Left cardiac atrium (tissue), 4 donors: ENCODE measurements at regions not wholly inside any gene's neighbourhood (a gene's known extent, or its start where the extent isn't known, plus 50 kb on each side); places are given as distances from the start of the nearest gene placed in this dataset.
"Not testable (repeated sequence)": the region's sequence is repeated elsewhere in the genome, so short reads cannot be mapped to it uniquely, and the experiment has no call there.

Experiments used
- ATAC-seq, 2 donors: fragments of 200-7000 bp; cut with Tn5 transposase; one replicate each; pipeline ENCODE4 v1.9.1; 2020; ENCODE audit warnings: mild to moderate bottlenecking in 2 of 2, moderate library complexity in 2 of 2
- DNase-seq: peaks from one replicate; pipeline ENCODE4 v3.0.0-alpha.2; 2020
- intact Hi-C, 2 donors: fragments of 100-400 bp; cut with DNase I; formaldehyde crosslinking; loops; one replicate each; pipeline versions ENCODE4 v1.14.1 to v1.15.1; 2022 to 2023
- donor health status: DM: no; HTN: yes; CAD: no.
- donor health status: DM: no; HTN: yes; CAD: no; lungs with severe emphysema.
- donor health status: DM: yes; HTN: yes; CAD: no.
- donor health status: Dilated cardiomyopathy.

DNA sequence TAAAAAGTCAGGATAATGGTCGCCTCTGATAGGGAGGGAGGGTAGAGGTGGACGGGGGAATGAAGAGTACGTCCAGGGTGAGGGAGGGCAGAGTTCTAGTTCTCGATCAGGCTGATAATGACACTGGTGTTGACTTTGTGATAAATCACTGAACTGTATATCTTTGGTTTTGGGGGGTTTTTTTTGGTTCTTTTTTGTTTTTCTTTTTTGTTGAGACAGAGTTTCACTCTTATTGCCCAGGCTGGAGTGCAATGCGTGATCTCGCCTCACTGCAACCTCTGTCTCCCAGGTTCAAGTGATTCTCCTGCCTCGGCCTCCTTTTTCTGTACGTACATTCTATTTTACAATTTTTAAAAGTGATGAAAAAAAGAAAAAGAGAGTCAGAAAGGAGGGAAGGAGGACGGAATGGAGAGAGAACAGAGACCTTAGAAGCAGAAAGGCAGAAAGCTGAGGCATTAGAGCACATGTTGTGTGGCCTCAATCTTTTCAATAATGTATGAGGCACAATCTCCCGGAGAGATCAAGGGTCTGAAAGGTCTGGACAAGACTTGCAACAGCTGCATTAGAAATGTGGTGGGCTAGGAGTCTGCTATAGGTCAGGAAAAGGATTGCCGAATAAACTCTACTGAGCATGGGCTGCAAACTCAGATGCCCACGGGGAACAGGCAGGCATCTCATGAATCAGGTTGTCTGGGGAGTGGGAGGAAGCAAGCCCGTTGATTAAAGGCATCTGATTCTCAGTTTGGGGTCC, 174.8 kb downstream of the TOMM20 start:
- DNase-seq (no peak), ATAC-seq (no peak)
- intact Hi-C loops = no loop called here

DNA sequence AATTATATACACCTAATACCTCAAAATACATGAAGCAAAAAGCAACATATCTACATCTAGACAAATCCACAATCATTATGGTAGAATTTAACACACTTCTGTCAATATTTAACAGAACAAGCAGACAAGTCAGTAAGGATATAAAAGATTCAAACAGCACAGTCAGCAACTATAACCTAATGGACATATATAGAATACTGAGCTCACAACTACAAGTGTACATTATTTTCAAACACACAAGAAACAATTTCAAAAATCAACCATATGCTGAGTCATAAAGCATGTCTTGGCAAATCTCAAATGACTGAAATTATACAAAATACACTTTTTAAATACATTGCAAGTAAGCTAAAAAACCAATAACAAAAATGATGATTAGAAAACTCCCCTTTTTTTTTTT, 178.0 kb downstream of the TOMM20 start:
- no peak for ATAC-seq
- DNase-seq = no peak
- intact Hi-C loops = no loop called here

DNA sequence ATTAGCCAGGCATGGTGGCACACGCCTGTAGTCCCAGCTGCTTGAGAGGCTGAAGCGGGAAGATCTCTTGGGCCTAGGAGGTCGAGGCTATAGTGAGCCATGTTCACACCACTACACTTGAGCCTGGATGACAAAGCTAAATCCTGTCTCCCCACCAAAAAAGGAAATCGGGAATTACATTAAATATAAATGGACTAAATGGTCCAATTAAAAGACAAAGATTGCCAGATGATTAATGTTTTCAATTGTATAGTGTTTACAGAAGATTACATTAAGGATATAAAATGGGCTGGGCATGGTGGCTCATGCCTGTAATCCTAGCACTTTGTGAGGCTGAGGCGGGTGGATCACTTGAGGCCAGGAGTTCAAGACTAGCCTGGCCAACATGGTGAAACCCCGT, 179.1 kb downstream of the TOMM20 start:
- DNase-seq, intact Hi-C loops, ATAC-seq: not testable (repeated sequence)

DNA sequence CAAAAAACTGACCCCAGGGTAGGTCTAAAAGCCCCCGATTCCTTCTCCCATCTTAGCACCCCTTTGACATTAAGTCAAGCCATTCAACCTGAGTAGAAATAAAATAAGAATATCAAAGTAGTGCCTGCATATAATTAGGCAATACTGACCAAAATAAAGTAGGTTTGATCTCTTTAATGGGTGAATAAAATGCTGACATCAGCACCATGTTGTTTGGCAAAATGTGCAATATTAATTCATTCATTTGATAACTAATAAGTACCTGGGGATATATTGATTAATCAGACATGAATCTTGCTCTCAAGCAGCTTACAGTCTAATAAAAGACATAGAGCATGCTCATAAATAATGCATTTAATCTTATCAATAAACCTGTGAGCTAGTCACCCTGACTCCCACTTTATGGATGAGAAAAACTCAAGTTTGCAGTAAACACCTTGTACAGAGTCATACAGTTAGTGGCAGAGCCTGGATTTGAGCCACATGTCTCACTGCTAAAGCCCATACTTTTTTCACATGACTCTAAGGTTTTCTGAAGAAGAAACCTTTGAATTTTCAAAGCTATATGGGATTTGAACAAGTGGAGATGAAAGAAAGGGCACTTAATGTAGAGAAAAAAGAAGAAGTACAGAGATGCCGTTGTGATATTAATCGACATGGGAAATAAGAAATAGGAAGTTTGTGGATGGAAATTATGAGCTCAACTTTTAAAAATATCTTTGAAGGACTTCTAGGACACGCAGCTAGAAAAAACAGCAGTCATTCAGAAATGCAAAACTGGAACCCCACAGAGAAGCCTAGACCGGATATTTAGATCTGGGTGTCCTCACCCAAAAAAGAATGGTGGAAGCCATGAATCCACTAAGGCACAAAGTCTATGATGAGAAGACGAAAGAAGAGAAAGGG, 183.9 kb downstream of the TOMM20 start:
- DNase-seq = no peak
- no peak for ATAC-seq
- intact Hi-C loops = no loop called here

DNA sequence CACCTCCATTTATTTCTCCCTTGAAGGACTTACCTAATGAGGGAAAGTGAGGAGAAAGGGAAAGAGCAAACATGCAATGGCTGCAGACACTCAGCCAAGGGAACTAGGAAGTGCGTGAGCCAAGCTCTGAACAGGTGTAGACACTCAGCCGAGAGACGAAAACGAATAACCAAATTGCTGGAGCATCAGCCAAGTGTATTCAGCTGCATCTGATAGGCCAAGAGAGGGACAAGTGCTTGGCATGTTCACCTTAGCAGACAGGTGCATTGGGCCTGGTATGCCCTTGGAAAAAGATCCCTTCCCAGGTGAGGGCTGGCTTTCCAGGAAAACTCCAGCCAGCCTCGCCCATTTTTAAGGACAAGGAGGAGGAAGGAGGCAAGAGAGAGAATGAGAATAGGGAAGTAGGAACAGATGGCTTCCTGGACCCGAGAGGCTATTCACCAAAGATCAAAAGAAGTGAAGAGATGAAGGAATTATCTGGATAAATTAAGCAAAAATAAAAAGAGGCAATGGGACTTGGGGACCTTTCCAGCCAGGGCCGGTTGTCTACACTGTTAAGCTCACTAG, 184.7 kb downstream of the TOMM20 start:
- ATAC-seq = no peak
- intact Hi-C loops = no loop called here
- DNase-seq = no peak

DNA sequence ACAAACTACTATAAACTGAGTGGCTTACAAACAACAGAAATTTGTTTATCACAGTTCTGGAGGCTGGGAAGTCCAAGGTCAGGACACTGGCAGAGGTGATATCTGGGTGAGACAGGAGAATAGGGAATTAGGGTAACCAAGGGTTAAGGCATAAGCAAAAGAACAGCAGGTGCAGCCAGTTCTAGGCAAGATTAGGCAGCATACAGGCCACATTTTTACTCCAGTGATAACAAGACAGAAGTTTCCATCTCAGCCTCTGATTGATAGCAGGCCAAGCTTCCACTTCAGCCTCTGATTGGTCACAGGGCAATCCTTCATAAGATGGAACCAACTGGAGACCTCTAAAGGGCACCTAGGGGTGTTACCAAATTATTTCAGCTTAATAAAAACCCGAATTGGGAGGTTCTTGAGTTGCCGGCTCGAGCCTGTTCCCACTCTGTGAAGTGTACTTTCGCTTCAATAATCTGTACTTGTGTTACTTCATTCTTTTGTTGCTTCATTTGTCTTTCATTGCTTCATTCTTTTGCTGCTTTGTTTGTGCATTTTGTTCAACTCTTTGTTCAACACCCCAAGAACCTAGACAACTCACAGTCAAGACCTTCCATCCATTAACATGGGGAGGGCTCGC, 185.6 kb downstream of the TOMM20 start:
- no peak for DNase-seq
- no peak for ATAC-seq

DNA sequence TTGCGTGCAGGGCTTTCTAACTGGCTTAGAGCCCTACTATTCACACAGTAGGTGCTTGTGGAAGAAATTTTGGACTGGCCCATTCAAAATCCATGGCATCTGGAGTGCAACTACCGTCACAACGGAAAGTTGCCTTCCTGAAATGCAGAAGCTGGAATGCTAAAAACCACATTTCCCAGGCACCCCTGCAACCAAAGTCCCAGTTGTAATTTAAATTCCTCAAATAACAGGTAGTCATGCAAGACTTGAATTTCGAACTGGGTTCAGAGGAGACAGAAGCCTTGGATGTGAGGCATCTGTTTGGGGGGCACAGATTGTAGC, 186.7 kb downstream of the TOMM20 start:
- intact Hi-C loops = no loop called here
- DNase-seq (no peak), ATAC-seq (no peak)

More for the DNA sequence above, 185.6 kb downstream of the TOMM20 start:
- intact Hi-C loops = no loop called here

DNA sequence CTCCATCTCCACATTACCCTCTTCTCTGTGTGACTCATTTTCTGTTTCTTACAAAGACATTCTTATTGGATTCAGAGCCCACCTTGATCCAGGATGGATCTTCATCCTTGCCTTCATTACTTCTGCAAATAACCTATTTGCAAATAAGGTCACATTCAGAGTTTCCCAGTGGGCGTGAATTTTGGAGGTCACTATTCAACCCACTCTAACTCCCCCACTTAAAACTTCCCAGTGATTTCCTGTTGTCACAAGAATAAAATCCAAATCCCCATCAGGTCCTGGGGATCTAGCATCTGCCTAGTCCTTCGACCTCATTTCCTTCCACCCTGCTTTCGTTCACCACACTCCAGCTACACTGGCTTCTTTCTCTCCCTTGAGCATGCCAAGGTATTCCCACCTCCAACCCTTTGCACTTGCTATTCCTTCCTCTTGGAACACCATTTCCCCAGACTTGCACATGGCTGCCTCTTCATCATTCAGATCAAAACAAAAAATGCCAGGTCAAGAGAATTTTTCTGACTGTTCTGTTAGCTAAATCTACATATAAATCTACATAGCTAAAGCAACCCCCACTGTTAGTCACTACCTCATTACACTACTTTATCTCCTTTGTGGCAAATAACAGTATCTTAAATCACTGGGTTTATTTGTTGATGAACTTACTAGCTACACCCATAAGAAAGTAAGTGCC, 187.2 kb downstream of the TOMM20 start:
- intact Hi-C loops = no loop called here
- ATAC-seq = no peak
- DNase-seq = no peak

DNA sequence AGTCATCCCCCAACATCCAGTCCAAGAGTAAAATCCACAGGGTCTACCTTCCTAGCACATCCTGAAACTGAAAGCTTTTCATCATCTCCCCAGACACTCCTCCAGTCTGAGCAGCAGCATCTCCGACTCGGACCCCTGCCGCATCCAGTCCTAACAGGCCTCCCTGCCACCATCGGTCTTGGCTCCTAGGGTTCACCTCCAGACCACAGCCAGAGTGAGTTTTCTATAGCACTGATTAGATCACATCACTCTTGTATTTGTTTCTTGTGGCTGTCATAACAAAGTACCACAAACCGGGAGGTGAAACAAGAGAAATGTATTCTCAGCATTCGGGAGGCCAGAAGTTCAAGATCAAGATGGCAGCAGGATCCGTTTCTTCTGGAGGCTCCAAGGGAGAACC, 187.8 kb downstream of the TOMM20 start:
- intact Hi-C loops = no loop called here
- no peak for DNase-seq
- ATAC-seq = no peak

DNA sequence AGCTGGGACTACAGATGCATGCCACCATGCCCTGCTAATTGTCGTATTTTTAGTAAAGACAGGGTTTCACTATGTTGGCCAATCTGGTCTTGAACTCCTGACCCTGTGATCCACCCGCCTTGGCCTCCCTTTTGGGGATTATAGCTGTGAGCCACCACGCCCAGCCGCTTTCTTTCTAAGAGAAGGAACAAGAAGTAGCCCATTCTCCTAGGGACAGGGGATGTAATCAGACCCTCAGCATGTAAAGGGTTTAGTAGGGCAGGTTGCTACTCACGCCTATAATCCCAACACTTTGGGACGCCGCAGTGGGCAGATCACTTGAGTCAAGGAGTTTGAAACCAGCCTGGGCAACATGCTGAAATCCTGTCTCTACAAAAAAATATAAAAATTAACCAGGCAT, 189.7 kb downstream of the TOMM20 start:
- intact Hi-C loops = no loop called here
- no peak for ATAC-seq
- no peak for DNase-seq

DNA sequence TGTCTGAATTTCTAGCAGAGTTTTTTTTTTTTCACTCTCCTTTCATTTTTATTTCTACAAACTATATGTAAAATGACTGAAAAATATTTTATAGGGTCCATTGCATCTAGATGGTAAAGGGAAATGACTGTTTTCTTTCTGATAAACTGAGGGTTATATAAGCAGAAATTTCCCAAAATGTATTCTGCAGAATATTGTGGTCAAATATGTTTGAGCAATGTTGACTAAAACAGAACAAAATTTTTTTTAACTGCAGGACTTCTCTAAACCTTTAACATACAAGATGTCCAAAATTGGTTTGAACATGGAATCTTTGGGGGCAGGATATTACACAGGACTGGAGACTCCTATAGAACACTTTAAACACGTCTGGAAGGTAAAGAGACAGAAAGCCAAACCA, 190.5 kb downstream of the TOMM20 start:
- intact Hi-C loops = no loop called here
- ATAC-seq (no peak), DNase-seq (no peak)

DNA sequence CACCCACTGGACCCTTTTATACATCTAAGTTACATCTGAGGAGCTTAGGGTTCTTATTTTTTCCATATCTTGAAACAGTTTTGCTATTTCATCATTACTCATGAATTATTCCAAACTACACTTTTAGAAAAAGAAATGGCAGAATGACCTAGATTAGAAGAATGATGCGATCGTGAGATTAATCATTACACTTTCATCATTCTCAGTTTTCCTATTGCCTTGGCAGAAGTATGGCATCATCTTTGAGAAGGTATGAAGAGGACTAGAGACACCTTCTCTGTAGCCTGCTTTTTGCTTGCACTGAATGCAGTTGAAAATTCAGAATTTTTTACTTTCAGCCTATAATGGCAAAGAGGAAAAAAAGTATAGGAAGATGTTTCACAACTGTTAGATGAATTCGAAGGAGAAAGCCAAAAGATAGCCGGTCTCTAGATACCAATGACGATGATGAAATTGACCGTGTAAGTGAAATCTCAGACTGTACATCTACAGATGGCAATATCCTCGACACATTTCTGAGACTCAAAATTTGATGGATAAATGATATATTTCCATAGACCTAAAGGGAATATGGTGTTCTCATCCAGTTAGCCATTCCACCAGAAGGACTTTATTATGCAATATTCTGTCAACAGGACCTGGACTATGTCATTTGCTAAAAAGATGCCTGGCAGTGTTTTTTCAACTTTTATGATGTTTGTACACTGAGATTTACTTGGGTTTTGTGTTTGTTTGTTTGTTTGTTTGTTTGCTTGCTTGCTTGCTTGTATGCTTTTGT, 191.8 kb downstream of the TOMM20 start:
- ATAC-seq (no peak), DNase-seq (no peak)
- intact Hi-C loops = no loop called here

DNA sequence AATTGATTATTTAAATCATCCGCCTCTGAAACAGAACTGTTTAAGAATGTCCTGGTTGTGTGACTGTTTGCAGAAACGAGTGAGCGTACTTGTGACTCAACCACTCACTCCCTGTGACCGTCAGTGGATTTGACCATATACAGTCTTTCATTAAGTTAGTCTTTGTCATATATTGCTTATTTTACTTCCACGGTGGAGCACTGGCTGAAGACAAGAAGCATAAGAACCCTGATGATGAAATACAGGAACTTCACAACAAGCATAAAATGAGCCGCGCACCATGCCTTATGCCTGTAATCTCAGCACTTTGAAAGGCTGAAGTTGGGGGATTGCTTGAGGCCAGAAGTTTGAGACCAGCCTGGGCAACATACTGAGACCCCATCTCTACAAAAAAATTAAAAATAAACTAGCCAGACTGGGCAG, 194.0 kb downstream of the TOMM20 start:
- intact Hi-C loops = no loop called here
- DNase-seq = no peak
- ATAC-seq = peak in 1 of 2 donors; percentile 7

DNA sequence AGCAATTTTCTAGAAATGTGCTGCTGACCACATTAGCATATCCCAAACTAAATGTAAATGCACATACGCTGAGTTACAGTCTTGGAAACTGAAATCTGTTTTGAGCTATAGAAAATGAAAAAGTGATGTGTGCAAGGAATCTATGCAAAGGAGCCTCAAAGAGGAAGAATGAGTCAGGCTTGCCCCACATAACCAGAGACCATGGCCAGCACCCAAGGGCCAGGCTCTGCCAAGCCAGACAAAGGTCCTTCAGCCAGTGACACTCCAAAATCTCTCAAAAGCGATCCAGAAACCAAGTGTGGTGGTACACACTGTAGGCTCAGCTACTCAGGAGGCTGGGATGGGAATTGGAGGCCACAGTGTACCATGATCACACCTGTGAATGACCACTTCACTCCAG, 195.2 kb downstream of the TOMM20 start:
- DNase-seq = peak; percentile 73
- intact Hi-C loops = no loop called here
- peak; percentile 85 to 88 for ATAC-seq

DNA sequence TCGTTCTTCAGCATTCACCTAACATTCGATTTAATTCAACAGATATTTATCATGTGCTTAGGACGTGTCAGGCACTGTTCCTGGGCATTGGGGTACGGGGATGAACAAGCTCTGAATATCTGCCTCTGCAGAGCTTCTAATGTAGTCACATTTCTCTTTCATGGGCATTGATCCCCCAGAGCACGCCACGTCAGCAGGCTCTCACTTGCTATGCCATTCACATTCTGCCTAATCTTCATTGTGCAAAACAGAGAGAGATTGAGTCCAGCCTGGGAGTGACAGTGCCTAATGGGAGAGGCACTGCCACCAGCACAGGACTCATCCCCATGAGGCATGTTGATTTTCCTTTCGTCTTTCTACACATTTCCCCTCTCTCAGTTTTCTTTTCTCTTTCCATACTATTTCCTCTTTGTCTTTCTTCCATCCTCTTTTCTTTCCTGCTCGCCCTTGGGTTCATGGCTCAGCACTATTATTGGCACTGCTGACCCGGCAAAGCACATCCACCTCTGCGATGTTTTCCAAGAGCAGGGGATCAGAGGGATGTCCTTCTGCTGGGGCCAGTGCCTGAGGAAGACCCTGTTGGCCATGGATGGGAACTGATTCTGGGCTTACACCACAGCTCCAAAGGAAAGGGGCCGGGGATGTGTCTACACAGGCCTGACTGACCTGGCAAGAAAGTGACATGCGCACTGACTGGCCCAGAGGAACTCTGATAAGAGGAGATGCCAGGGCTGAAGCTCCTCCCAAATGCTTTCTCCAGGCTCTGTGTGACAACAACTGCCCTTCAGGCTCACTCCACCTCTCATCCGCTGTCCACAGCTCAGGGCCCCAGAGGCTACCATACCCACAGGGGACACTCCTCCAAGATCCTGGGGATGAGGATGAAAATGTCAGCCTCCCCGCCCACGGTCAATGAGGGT, 195.9 kb downstream of the TOMM20 start:
- ATAC-seq (peak; percentile 86 to 90), DNase-seq (no peak)
- intact Hi-C loops = no loop called here

DNA sequence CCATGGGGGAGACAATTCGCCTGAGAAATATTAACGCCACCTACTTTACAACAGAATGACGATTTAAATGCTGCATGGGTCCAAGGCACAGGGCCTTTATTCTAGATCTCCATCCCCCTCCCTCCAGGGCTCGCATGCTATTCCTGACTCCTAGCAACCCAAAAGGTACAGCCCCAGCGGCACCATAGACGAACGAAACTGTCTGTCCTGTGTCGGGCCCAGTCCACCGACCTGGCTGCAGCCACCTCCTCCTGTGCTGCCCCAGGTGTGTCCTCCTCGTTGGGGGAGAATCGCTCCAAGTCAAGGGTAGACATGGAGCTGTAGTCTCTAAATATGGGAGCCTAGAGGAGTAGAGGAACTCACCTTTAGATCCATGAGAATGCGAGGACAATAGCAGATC, 196.5 kb downstream of the TOMM20 start:
- intact Hi-C loops = no loop called here
- DNase-seq (no peak), ATAC-seq (no peak)

DNA sequence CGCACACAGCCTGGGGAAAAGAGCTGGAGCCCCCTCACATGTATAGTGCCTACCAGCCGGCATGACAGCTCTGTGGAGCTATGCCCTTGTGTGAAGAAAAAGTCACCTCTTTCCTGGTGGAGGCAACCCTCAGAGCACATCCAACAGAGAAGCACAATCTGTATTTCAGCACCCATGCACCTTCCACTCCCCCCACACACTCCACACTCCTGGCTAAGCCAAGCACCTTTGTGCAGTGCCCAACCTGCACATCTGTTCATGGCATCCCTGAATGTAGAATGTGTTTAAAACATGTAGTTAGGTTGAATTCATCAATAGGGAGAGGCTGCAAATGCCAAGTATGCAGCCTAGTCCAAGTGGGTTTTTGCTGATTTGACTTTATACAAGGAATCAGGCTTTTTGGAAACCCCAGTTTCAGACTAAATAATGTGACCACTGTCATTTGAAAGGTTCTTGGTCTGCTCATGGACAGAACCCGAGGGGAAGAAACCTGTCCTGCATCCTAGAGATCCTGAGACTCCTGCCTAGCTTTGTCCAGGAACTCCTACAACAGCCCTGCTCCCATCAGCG, 197.1 kb downstream of the TOMM20 start:
- DNase-seq (no peak), ATAC-seq (no peak)
- intact Hi-C loops = no loop called here
